Upper lobe of left lung (tissue), 4 donors: ENCODE measurements at regions not wholly inside any gene's neighbourhood (a gene's known extent, or its start where the extent isn't known, plus 50 kb on each side); places are given as distances from the start of the nearest gene placed in this dataset.
"Not testable (repeated sequence)": the region's sequence is repeated elsewhere in the genome, so short reads cannot be mapped to it uniquely, and the experiment has no call there.

Experiments used
- EP300 ChIP-seq, 4 donors: sonication (generic); formaldehyde crosslinking; IDR thresholded peaks; one replicate each; pipeline ENCODE4 v1.5.1; 2017; ENCODE audit warnings: antibody characterized with exemption in 4 of 4, control low read depth in 2 of 4
- POLR2A ChIP-seq, 4 donors: fragments of 450-650 bp; IDR thresholded peaks; one replicate each; pipeline ENCODE4 v1.5.1; 2016 to 2017; ENCODE audit warnings: antibody characterized with exemption in 4 of 4, mild to moderate bottlenecking in 2 of 4
- TF ChIP-seq, protein P1 (sequence below), 6 experiments: fragments of 450-650 bp in 4 of 6; fragments of 200-600 bp in 2 of 6; sonication (generic) in 2 of 6; IDR thresholded peaks; one replicate each; pipeline ENCODE4 v1.5.1; 2016 to 2019; ENCODE audit warnings: antibody characterized with exemption in 6 of 6

DNA sequence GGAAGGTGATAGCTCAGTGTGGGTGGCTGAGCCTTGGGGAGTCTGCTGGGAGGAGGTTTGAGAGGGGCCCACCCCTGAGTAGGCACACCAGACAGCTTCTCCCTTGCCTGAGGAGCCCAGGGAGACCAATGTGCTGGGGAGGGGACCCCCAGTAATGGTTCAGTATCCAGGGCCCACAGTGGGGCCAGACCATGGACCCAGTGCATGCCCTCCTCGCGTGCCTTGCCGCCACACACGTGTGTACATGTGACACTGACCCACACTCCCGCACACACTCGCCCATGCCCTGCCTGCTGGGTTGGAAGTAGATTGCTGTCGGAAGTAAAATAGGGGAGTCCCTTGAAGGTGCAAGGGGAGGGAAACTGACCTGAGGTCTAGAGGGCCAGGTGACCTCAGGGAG lies 184.3 kb downstream of the TBC1D2B start:
- TF ChIP-seq, protein P1, sequence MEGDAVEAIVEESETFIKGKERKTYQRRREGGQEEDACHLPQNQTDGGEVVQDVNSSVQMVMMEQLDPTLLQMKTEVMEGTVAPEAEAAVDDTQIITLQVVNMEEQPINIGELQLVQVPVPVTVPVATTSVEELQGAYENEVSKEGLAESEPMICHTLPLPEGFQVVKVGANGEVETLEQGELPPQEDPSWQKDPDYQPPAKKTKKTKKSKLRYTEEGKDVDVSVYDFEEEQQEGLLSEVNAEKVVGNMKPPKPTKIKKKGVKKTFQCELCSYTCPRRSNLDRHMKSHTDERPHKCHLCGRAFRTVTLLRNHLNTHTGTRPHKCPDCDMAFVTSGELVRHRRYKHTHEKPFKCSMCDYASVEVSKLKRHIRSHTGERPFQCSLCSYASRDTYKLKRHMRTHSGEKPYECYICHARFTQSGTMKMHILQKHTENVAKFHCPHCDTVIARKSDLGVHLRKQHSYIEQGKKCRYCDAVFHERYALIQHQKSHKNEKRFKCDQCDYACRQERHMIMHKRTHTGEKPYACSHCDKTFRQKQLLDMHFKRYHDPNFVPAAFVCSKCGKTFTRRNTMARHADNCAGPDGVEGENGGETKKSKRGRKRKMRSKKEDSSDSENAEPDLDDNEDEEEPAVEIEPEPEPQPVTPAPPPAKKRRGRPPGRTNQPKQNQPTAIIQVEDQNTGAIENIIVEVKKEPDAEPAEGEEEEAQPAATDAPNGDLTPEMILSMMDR (IDR thresholded peaks at IDR 0.05), result not testable (repeated sequence)
- not testable (repeated sequence) for TF ChIP-seq EP300, POLR2A (IDR thresholded peaks at IDR 0.05)
